Gastroesophageal sphincter (tissue), 4 donors: ENCODE measurements at regions not wholly inside any gene's neighbourhood (a gene's known extent, or its start where the extent isn't known, plus 50 kb on each side); places are given as distances from the start of the nearest gene placed in this dataset.

Experiments used
- ATAC-seq: fragments of 150-250 bp; one replicate; pipeline ENCODE4 v1.9.1; 2016; ENCODE audit warnings: mild to moderate bottlenecking, moderate library complexity
- H3K27ac ChIP-seq, 4 donors: fragments of 200-600 bp; sonication (generic) in 3 of 4; 1 replicate in 3 of 4; 2 replicates in 1 of 4; pipeline ENCODE4 v1.5.1; 2016 to 2019
- H3K27me3 ChIP-seq: fragments of 200-600 bp; sonication (generic); one replicate; pipeline ENCODE4 v1.5.1; 2019
- H3K36me3 ChIP-seq, 2 donors: fragments of 200-600 bp; sonication (generic); one replicate each; pipeline ENCODE4 v1.5.1; 2019; ENCODE audit warnings: control low read depth in 1 of 2
- H3K4me1 ChIP-seq, 3 donors: fragments of 200-600 bp; sonication (generic); 1 replicate in 2 of 3; 2 replicates in 1 of 3; pipeline ENCODE4 v1.5.1; 2016 to 2019; ENCODE audit warnings: control low read depth in 2 of 3
- H3K4me3 ChIP-seq, 2 donors: fragments of 200-600 bp; sonication (generic); one replicate each; pipeline ENCODE4 v1.5.1; 2019; ENCODE audit warnings: mild to moderate bottlenecking in 1 of 2, moderate library complexity in 1 of 2
- H3K9me3 ChIP-seq, 3 donors: fragments of 200-600 bp; sonication (generic); one replicate each; pipeline ENCODE4 v1.5.1; 2017 to 2019; ENCODE audit warnings: control low read depth in 2 of 3
- CTCF ChIP-seq, 4 experiments: fragments of 200-600 bp in 2 of 4; fragments of 450-650 bp in 2 of 4; sonication (generic) in 1 of 4; IDR thresholded peaks; one replicate each; pipeline ENCODE4 v1.5.1; 2017 to 2019; ENCODE audit warnings: antibody characterized with exemption in 4 of 4, mild to moderate bottlenecking in 2 of 4, moderate library complexity in 2 of 4
- EP300 ChIP-seq: sonication (generic); formaldehyde crosslinking; IDR thresholded peaks from one replicate; pipeline ENCODE4 v1.6.1; 2017; ENCODE audit warnings: antibody characterized with exemption, mild to moderate bottlenecking
- POLR2A ChIP-seq, 2 donors: fragments of 450-650 bp; IDR thresholded peaks; one replicate each; pipeline ENCODE4 v1.6.1; 2017; ENCODE audit warnings: antibody characterized with exemption in 2 of 2, mild to moderate bottlenecking in 2 of 2, moderate library complexity in 1 of 2
- POLR2AphosphoS5 ChIP-seq: sonication (generic); formaldehyde crosslinking; IDR thresholded peaks from one replicate; pipeline ENCODE4 v1.6.1; 2017; ENCODE audit warnings: antibody characterized with exemption
- WGBS, 2 donors: methylation state at CpG; one replicate each; pipeline ENCODE4 v1.1.5; 2018; ENCODE audit warnings: low coverage in 1 of 2; 5-methylcytosine and 5-hydroxymethylcytosine counted together

- WGBS, 2 donors: 54 to 68% methylated on average over 3 of the region's 3 CpGs
- Histone ChIP-seq H3K4me1 (no peaks in the 10 kb centered on the region), H3K4me3 (no peak overlapping the region), H3K36me3 (no peaks in the 10 kb centered on the region), H3K27ac (no peak overlapping the region), H3K27me3 (peaks cover 6% of the 10 kb centered on the region), H3K9me3 (no peaks in the 10 kb centered on the region)
- ATAC-seq: no peak
- TF ChIP-seq POLR2AphosphoS5: no peak
- TF ChIP-seq CTCF (IDR thresholded peaks at IDR 0.05): no peak
- TF ChIP-seq EP300: no peak
- no peak for TF ChIP-seq POLR2A (IDR thresholded peaks at IDR 0.05)
These were observed 184.3 kb downstream of the ANXA2 start for GRCh38 chr15:60213377-60214000.

- no peak for ATAC-seq
These were observed 183.6 kb downstream of the ANXA2 start for GRCh38 chr15:60214201-60214600.

GRCh38 chr15:60215225-60215963, 182.4 kb downstream of the ANXA2 start:
- no peaks in the 10 kb centered on the region for H3K36me3 ChIP-seq
- 60 to 84% methylated on average over 3 to 8 of the region's 10 CpGs for WGBS, 2 donors

More at GRCh38 chr15:60214201-60214600, 183.6 kb downstream of the ANXA2 start:
- H3K4me3 ChIP-seq: no peak overlapping the region
- no peak for TF ChIP-seq POLR2AphosphoS5
- TF ChIP-seq CTCF (IDR thresholded peaks at IDR 0.05): no peak
- no peak for TF ChIP-seq POLR2A (IDR thresholded peaks at IDR 0.05)
- TF ChIP-seq EP300: no peak
- H3K36me3 ChIP-seq: no peaks in the 10 kb centered on the region
- H3K27ac ChIP-seq: no peak overlapping the region
- no peaks in the 10 kb centered on the region for H3K9me3 ChIP-seq
- peaks cover 6% of the 10 kb centered on the region for H3K27me3 ChIP-seq
- WGBS, 2 donors: 90 to 100% methylated on average over 1 to 2 of the region's 4 CpGs
- H3K4me1 ChIP-seq: no peaks in the 10 kb centered on the region

GRCh38 chr15:60217161-60217560, 180.6 kb downstream of the ANXA2 start:
- H3K27me3 ChIP-seq: peaks cover 4% of the 10 kb centered on the region
- 36% methylated on average over 1 of the region's 1 CpG; no CpG with 5 or more reads in 1 of the 2 donors for WGBS, 2 donors
- H3K4me3 ChIP-seq: no peak overlapping the region
- no peaks in the 10 kb centered on the region for H3K4me1 ChIP-seq
- H3K36me3 ChIP-seq: no peaks in the 10 kb centered on the region
- no peaks in the 10 kb centered on the region for H3K9me3 ChIP-seq
- no peak for ATAC-seq
- H3K27ac ChIP-seq: no peak overlapping the region
- TF ChIP-seq CTCF (IDR thresholded peaks at IDR 0.05) (no peak), POLR2AphosphoS5 (no peak), EP300 (no peak), POLR2A (IDR thresholded peaks at IDR 0.05) (no peak)

More at GRCh38 chr15:60215225-60215963, 182.4 kb downstream of the ANXA2 start:
- Histone ChIP-seq H3K4me1 (no peaks in the 10 kb centered on the region), H3K27me3 (peaks cover 6% of the 10 kb centered on the region), H3K9me3 (no peaks in the 10 kb centered on the region), H3K4me3 (no peak overlapping the region), H3K27ac (no peak overlapping the region)
- TF ChIP-seq POLR2AphosphoS5 (no peak), EP300 (no peak), POLR2A (IDR thresholded peaks at IDR 0.05) (no peak), CTCF (IDR thresholded peaks at IDR 0.05) (no peak)
- no peak for ATAC-seq

- no peaks in the 10 kb centered on the region for H3K27me3 ChIP-seq
These were observed 179.5 kb downstream of the ANXA2 start for GRCh38 chr15:60218256-60218655.

More at GRCh38 chr15:60218256-60218655, 179.5 kb downstream of the ANXA2 start:
- Histone ChIP-seq H3K4me1 (no peaks in the 10 kb centered on the region), H3K27ac (no peak overlapping the region), H3K4me3 (no peak overlapping the region), H3K36me3 (no peaks in the 10 kb centered on the region), H3K9me3 (no peaks in the 10 kb centered on the region)
- WGBS, 2 donors: 84 to 100% methylated on average over 1 to 3 of the region's 3 CpGs
- ATAC-seq: no peak
- TF ChIP-seq POLR2AphosphoS5: no peak
- no peak for TF ChIP-seq CTCF (IDR thresholded peaks at IDR 0.05)
- no peak for TF ChIP-seq EP300
- TF ChIP-seq POLR2A (IDR thresholded peaks at IDR 0.05): no peak
